ENCODE measurements at regions not wholly inside any gene's neighbourhood (a gene's known extent, or its start where the extent isn't known, plus 50 kb on each side); places are given as distances from the start of the nearest gene placed in this dataset.

GRCh38 chr16:27703121-27703520 is 153.2 kb downstream of the KATNIP start:
- Histone ChIP-seq H3K4me1 (ENCODE audit: insufficient read depth) (no peaks in the 10 kb centered on the region), H3K4me3 (no peak overlapping the region), H3K9me3 (ENCODE audit: low read depth) (no peaks in the 10 kb centered on the region), H3K27me3 (no peaks in the 10 kb centered on the region), H3K9me2 (replicated peaks; ENCODE audit: insufficient read depth) (no peaks in the 10 kb centered on the region), H4K20me1 (ENCODE audit: insufficient read depth, poor library complexity, severe bottlenecking) (no peaks in the 10 kb centered on the region), H3K79me2 (no peaks in the 10 kb centered on the region), H3K4me2 (no peak overlapping the region), H2AFZ (no peak overlapping the region), H3K27ac (no peak overlapping the region), H3K36me3 (replicated peaks; ENCODE audit: insufficient read depth, low read depth) (no peaks in the 10 kb centered on the region)
- TF ChIP-seq EZH2 (IDR thresholded peaks at IDR 0.05; ENCODE audit: borderline replicate concordance): no peak
- no peak for TF ChIP-seq EZH2phosphoT487 (IDR thresholded peaks at IDR 0.05; ENCODE audit: low read depth, severe bottlenecking, unreplicated experiment)
- TF ChIP-seq CTCF (IDR thresholded peaks at IDR 0.05; ENCODE audit: poor library complexity): no peak
- 89% methylated on average over 6 of the region's 6 CpGs for WGBS (ENCODE audit: low lambda C conversion rate, missing lambda C conversion rate)
- DNase-seq (ENCODE audit: low spot score): no peak

- Histone ChIP-seq H3K4me3 (no peak overlapping the region), H3K4me2 (no peak overlapping the region), H3K9me2 (replicated peaks; ENCODE audit: insufficient read depth) (no peaks in the 10 kb centered on the region), H2AFZ (no peak overlapping the region), H3K79me2 (no peaks in the 10 kb centered on the region), H3K9me3 (ENCODE audit: low read depth) (no peaks in the 10 kb centered on the region), H3K36me3 (replicated peaks; ENCODE audit: insufficient read depth, low read depth) (no peaks in the 10 kb centered on the region), H3K27me3 (no peaks in the 10 kb centered on the region), H3K4me1 (ENCODE audit: insufficient read depth) (no peaks in the 10 kb centered on the region), H4K20me1 (ENCODE audit: insufficient read depth, poor library complexity, severe bottlenecking) (no peaks in the 10 kb centered on the region), H3K27ac (no peak overlapping the region)
- 56% methylated on average over 5 of the region's 5 CpGs for WGBS (ENCODE audit: low lambda C conversion rate, missing lambda C conversion rate)
- TF ChIP-seq EZH2phosphoT487 (IDR thresholded peaks at IDR 0.05; ENCODE audit: low read depth, severe bottlenecking, unreplicated experiment) (no peak), CTCF (IDR thresholded peaks at IDR 0.05; ENCODE audit: poor library complexity) (no peak), EZH2 (IDR thresholded peaks at IDR 0.05; ENCODE audit: borderline replicate concordance) (no peak)
- DNase-seq (ENCODE audit: low spot score): no peak
Observed at GRCh38 chr16:27703545-27703944, 153.6 kb downstream of the KATNIP start.

- Histone ChIP-seq H3K79me2 (no peaks in the 10 kb centered on the region), H3K9me2 (replicated peaks; ENCODE audit: insufficient read depth) (no peaks in the 10 kb centered on the region), H3K36me3 (replicated peaks; ENCODE audit: insufficient read depth, low read depth) (no peaks in the 10 kb centered on the region), H3K27me3 (no peaks in the 10 kb centered on the region), H3K4me3 (no peak overlapping the region), H3K4me1 (ENCODE audit: insufficient read depth) (no peaks in the 10 kb centered on the region), H3K4me2 (no peak overlapping the region), H3K27ac (no peak overlapping the region), H3K9me3 (ENCODE audit: low read depth) (no peaks in the 10 kb centered on the region), H2AFZ (no peak overlapping the region), H4K20me1 (ENCODE audit: insufficient read depth, poor library complexity, severe bottlenecking) (no peaks in the 10 kb centered on the region)
- no peak for TF ChIP-seq CTCF (IDR thresholded peaks at IDR 0.05; ENCODE audit: poor library complexity)
- DNase-seq (ENCODE audit: low spot score): no peak
- WGBS (ENCODE audit: low lambda C conversion rate, missing lambda C conversion rate): 83% methylated on average over 4 of the region's 4 CpGs
Observed at GRCh38 chr16:27704252-27704651, 154.3 kb downstream of the KATNIP start.
